Tibial nerve (tissue), 3 donors: ENCODE measurements at regions not wholly inside any gene's neighbourhood (a gene's known extent, or its start where the extent isn't known, plus 50 kb on each side); places are given as distances from the start of the nearest gene placed in this dataset.

Experiments used
- CTCF ChIP-seq, 5 experiments: fragments of 200-600 bp in 3 of 5; fragments of 450-650 bp in 2 of 5; sonication (generic) in 3 of 5; IDR thresholded peaks; one replicate each; pipeline ENCODE4 v1.5.1; 2016 to 2019; ENCODE audit warnings: antibody characterized with exemption in 5 of 5, mild to moderate bottlenecking in 3 of 5, moderate library complexity in 2 of 5
- POLR2A ChIP-seq, 2 donors: fragments of 450-650 bp; IDR thresholded peaks; one replicate each; pipeline ENCODE4 v1.6.1; 2017; ENCODE audit warnings: antibody characterized with exemption in 2 of 2, mild to moderate bottlenecking in 2 of 2, moderate library complexity in 2 of 2

DNA sequence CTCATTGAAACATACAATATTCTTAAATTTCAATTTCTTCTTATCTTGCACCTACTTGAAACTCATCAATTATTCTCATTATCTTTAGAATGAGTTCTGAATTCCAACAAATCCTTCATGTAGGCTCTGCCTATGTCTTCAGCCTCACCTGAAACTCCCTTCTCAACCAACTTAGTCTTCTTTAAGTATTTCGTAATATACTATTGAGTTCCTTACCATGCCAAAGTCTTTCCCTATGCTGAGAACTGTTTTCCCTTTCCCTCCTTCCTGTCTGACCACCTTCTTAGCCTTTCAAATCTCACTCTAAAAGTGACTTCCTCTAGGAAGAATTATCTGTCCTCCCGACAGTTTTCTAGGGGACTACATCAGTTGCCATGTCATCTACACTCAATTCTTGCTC, 50.9 kb upstream of the ZFAND5 start:
- TF ChIP-seq CTCF (IDR thresholded peaks at IDR 0.05) (no peak), POLR2A (IDR thresholded peaks at IDR 0.05) (no peak)
